WERI-Rb-1 (cell line): ENCODE measurements at regions not wholly inside any gene's neighbourhood (a gene's known extent, or its start where the extent isn't known, plus 50 kb on each side); places are given as distances from the start of the nearest gene placed in this dataset.

Experiments used
- DNase-seq: peaks from one replicate; pipeline ENCODE4 v3.0.0-alpha.2; 2020
- H3K27ac ChIP-seq: fragments of 250-450 bp; sonication (Bioruptor Pico); 2 replicates; pipeline ENCODE4 v1.5.1; 2020; ENCODE audit warnings: mild to moderate bottlenecking, moderate library complexity
- H3K27me3 ChIP-seq: fragments of 250-450 bp; sonication (Bioruptor Pico); 2 replicates; pipeline ENCODE4 v1.5.1; 2021; ENCODE audit warnings: mild to moderate bottlenecking, low read depth, moderate library complexity; ENCODE audit not compliant: insufficient read depth, severe bottlenecking
- H3K36me3 ChIP-seq: fragments of 250-450 bp; sonication (Bioruptor Pico); 2 replicates; pipeline ENCODE4 v1.5.1; 2020; ENCODE audit warnings: mild to moderate bottlenecking, moderate library complexity
- H3K4me3 ChIP-seq: 2 replicates; pipeline ENCODE4 v1.5.1; 2011; ENCODE audit warnings: low read depth, mild to moderate bottlenecking, control low read depth, low read length
- H3K9me3 ChIP-seq: fragments of 250-450 bp; sonication (Bioruptor Pico); 2 replicates; pipeline ENCODE4 v1.5.1; 2021; ENCODE audit warnings: mild to moderate bottlenecking, moderate library complexity; ENCODE audit not compliant: severe bottlenecking
- TF ChIP-seq, protein P1 (sequence below): IDR thresholded peaks from 2 replicates; pipeline ENCODE4 v1.5.1; 2011; ENCODE audit warnings: low read depth, mild to moderate bottlenecking, control low read depth, inconsistent platforms, low read length

GRCh38 chr14:58805605-58806409 is 168.0 kb downstream of the DACT1 start:
- Histone ChIP-seq H3K9me3 (no peaks in the 10 kb centered on the region), H3K36me3 (no peaks in the 10 kb centered on the region), H3K4me3 (no peak overlapping the region), H3K27ac (no peak overlapping the region), H3K27me3 (no peaks in the 10 kb centered on the region)
- TF ChIP-seq, protein P1, sequence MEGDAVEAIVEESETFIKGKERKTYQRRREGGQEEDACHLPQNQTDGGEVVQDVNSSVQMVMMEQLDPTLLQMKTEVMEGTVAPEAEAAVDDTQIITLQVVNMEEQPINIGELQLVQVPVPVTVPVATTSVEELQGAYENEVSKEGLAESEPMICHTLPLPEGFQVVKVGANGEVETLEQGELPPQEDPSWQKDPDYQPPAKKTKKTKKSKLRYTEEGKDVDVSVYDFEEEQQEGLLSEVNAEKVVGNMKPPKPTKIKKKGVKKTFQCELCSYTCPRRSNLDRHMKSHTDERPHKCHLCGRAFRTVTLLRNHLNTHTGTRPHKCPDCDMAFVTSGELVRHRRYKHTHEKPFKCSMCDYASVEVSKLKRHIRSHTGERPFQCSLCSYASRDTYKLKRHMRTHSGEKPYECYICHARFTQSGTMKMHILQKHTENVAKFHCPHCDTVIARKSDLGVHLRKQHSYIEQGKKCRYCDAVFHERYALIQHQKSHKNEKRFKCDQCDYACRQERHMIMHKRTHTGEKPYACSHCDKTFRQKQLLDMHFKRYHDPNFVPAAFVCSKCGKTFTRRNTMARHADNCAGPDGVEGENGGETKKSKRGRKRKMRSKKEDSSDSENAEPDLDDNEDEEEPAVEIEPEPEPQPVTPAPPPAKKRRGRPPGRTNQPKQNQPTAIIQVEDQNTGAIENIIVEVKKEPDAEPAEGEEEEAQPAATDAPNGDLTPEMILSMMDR = no peak
- DNase-seq = no peak

DNA sequence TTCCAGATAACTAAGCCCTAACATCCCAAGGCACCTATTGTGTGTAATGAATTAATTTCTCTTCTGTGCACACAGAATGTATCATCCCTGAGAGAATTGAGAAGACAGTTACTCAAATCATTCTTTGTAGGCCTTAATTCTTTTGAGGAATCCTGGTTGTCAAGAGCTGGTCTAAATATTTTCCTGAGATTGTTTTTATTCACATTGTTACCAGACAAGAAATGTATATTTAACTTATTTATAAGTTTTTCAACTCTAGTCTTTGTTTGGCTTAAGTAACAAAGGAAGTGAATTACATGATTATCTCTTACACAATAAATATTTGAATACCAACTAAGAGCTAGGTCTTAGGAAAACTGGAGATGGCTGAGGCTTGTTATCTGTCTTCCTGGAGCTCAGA is 169.4 kb downstream of the DACT1 start:
- TF ChIP-seq, protein P1 = no peak
- DNase-seq = no peak
- Histone ChIP-seq H3K27me3 (no peaks in the 10 kb centered on the region), H3K36me3 (no peaks in the 10 kb centered on the region), H3K4me3 (no peak overlapping the region), H3K9me3 (no peaks in the 10 kb centered on the region), H3K27ac (no peak overlapping the region)

DNA sequence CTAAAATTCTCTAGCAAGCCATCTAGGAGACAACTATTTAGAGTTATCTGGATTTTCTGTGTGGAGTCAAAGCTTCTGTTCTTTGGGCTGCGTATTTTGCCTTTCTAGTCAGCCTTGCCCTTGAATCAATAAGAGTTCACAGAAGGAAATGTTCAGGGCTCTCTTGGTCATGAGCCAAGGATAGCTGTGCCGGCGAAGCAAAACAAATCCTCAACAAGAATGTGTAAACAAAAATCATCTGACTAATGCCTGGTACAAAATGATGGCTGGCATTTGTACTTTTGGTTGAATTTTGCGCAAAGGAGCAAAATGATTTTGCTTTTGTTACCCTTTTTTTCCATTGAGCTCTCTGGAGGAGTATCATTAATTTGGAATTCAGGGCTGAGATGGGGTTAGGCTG is 171.1 kb downstream of the DACT1 start:
- no peak overlapping the region for H3K4me3 ChIP-seq
- H3K27ac ChIP-seq = no peak overlapping the region
- DNase-seq = no peak
- H3K9me3 ChIP-seq = no peaks in the 10 kb centered on the region
- H3K36me3 ChIP-seq = no peaks in the 10 kb centered on the region
- TF ChIP-seq, protein P1 = no peak
- H3K27me3 ChIP-seq = no peaks in the 10 kb centered on the region

DNA sequence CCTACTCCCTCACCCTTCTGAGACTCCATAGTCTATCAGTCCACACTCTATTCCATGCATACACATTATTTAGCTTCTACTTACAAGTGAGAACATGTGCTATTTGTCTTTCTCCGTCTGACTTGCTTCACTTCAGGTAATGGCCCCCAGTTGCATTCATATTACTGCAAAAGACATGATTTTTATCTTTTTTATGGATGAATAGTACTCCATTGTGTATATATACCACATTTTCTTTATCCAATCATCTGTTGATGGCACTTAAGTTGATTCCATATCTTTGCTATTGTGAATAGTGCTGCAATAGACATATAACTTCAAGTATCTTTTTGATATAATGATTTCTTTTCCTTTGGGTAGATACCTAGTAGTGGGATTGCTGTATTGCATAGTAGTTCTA is 171.8 kb downstream of the DACT1 start:
- H3K36me3 ChIP-seq = no peaks in the 10 kb centered on the region
- H3K27ac ChIP-seq = no peak overlapping the region
- DNase-seq = no peak
- TF ChIP-seq, protein P1 = no peak
- H3K27me3 ChIP-seq = no peaks in the 10 kb centered on the region
- H3K4me3 ChIP-seq = no peak overlapping the region
- no peaks in the 10 kb centered on the region for H3K9me3 ChIP-seq

GRCh38 chr14:58812050-58812910 is 174.5 kb downstream of the DACT1 start:
- Histone ChIP-seq H3K27ac (no peak overlapping the region), H3K36me3 (no peaks in the 10 kb centered on the region), H3K9me3 (no peaks in the 10 kb centered on the region), H3K4me3 (no peak overlapping the region), H3K27me3 (no peaks in the 10 kb centered on the region)
- TF ChIP-seq, protein P1 = no peak
- DNase-seq = no peak
